GM18519 (cell line): ENCODE measurements at regions not wholly inside any gene's neighbourhood (a gene's known extent, or its start where the extent isn't known, plus 50 kb on each side); places are given as distances from the start of the nearest gene placed in this dataset.

ENCODE experiments used
- ATAC-seq: cut with Tn5 transposase; IDR thresholded peaks from one replicate; pipeline ENCODE4 v1.9.1; 2021; ENCODE audit warnings: mild to moderate bottlenecking, moderate library complexity; ENCODE audit not compliant: unreplicated experiment, low FRiP score

DNA sequence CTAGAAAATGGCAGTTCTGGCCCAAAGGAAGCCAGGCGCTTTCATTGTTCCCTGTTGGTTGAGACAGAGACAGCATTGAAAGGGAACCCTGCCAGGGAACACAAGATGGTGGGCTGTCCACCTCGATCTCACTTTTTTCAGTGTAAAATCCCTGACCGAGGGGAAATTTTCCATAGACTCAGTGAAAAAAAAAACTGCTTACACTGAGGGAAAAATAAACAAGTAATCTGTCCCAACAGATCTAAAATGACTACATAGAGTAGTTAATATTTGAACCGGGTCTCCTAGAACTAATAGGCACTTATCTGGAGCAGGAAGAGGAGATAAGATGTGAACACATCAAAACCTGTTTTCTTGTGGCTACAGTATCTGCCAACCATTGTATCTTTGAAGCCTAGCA, 763.4 kb upstream of the GOLIM4 start:
- ATAC-seq: no peak

DNA sequence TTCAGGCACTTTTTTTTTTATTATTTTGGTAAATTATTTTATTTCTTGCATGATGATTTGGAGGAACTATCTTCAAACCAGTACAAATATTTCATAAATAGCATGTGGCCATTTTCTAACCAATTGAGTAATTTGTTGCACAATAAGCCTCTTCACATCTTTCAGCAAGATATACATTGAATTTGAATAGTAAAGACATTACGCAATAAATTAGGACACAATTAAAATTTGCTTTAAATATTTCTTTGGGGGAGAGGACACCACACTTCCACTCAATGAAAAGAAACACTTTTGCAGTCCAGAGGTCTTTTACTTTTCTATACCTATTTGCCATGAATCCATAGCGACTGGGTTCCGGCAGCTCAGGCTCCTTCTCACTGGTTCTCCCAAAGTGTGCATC, 762.6 kb upstream of the GOLIM4 start:
- ATAC-seq: no peak

DNA sequence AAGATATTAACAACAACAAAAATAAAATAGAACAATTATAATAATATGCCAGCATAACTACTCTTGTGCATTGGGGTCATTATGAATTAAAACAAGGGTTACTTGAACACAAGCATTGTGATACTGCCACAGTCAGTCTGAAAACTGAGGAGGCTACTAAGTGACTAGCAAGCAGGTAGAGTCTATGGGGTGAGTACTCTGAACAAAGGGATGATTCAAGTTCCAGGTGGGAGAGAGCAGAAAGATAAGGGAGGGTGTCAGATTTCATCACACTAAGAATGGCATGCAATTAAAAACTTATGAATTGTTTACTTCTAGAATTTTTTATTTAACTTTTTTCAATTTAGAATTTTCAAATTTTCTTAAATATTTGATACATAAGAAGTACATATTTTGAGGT, 754.4 kb upstream of the GOLIM4 start:
- ATAC-seq: no peak

DNA sequence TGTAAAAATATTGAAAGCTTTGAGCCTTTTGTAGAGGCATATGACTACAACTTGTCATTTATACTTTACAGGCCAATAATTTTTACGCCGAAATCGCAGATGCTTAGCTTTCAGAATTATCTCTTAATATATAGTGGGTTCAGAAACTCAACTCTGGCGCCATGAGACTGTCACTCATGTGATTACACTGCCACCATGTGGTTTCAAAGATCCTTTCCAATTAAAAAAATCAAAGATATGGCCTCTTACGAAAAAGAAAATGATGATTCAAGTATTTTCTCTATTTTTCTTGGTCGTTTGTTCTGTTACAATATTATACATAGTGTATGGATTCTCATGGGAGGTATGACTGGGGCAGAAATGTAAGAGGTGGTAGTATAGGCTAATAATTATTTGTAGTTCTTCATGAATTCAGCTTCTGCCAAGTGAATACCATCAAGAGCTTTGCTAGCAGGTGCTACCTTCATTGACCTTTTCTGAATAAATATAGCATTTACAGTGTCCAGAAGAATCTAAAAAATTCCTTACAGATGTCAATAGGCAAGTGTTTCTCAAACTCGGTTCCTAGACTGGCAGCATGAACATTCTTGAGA, 751.7 kb upstream of the GOLIM4 start:
- peak; percentile 71 for ATAC-seq

DNA sequence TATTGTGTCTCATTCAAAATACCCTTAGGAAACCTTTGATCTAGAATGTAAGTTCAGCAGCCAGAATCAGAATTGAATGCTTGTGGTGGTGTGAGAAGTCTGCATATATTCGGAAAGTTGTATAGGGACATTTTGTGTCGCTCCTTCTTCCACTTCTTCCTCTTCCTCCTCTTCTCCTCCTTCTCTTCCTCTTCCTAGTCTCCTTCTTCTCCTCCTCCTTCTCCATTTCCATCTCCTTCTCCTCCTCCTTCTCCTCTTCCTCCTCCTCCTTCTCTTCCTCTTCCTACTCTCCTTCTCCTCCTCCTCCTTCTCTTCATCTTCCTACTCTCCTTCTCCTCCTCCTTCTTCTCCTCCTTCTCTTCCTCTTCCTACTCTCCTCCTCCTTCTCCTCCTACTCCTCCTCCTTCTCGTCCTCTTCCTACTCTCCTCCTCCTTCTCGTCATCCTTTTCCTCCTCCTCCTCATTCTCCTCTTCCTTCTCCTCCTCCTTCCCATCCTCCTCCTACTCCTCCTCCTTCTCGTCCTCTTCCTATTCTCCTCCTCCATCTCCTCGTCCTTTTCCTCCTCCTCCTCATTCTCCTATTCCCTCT, 749.3 kb upstream of the GOLIM4 start:
- ATAC-seq: no peak

DNA sequence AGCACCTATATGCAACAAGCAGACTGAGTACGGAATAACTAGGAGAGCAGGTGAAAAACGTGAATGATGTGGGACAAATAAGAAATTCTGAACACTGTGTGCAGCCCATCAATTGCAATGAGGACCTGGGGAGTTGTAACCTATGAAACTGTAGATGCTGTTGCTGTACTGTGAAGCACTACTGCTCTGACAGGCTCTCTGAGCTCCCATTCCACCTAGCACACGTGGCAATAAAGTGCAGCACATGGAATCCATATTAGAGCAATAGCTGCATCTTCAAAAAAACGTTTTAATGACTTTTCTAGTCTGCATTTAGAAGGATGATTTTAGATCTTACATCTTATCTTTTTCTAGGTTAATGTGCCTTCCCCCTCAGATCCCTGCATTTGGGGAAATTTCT, 748.7 kb upstream of the GOLIM4 start:
- no peak for ATAC-seq

DNA sequence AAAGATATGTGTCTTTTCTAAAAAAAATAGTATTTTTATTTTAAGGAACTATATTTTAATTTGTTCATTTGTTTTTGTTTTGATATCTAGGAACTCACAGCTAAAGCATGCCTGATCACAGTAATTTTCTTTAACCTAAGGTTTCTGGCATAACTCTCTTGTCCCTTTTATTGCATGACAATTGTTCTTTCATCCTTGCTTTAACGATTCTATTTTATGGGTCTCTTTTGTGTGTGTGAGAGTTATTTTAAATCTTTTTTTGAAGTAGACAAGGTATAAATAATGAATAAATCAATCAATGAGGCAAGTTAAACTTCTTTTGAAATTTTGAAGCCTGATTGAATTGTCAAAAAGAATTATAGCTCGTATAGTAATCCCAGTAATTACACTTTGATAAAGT, 747.8 kb upstream of the GOLIM4 start:
- ATAC-seq: no peak

DNA sequence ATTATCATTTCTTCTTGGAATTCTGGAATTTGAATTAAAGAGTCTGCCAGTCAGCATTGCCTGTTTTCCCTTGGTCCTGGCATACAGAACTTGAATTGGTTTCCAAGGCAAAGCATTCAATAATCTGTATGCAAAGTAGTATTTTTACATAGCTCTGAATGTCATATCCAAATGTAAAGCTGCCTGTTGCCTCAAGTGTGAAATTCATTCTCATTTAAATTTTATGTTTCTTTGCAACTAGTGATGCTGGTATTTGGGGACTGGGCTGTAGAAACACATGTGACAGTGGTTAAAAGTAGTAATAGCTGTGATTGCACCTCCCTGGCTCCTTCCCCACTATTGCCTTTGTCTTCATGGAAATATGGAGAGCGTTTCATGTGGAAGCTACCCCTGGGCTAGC, 743.9 kb upstream of the GOLIM4 start:
- ATAC-seq: no peak

DNA sequence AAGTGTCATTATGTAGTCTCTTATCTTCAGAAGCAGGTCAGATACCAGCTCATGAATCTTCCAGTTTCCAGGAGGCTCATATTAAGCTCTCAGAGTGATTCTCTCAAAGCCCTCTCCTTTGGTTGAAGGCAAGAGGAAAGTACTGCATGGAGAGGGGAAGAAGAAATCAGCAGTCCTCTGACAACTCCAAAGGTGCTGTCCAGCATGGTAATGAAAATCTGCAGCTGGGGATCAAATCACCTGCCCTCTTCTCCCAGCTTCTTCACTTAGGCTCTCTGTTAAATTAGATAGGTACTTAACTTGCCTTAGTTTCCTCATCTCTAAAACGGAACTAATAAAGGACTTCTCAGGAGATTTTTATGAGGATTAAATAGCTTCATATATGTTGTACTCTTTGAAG, 738.8 kb upstream of the GOLIM4 start:
- ATAC-seq: no peak

DNA sequence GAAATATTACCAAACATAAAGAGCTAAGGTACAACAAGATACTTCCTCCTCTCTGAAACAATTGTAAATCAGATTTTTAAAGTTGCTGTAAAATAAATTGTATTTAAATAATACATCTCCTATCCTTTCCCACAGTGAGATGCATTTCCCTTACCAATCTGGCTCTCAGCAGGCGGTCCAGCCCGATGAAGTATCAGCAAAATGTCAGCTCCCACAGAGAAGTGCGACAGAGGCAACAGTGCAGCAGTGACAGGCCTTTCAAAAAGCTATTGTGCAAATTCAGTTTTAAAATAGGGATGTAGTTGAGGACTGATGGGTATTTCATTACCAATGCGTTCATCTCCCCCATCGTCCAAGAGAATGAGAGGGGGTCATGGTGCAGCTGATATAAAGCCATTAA, 733.2 kb upstream of the GOLIM4 start:
- ATAC-seq: no peak

DNA sequence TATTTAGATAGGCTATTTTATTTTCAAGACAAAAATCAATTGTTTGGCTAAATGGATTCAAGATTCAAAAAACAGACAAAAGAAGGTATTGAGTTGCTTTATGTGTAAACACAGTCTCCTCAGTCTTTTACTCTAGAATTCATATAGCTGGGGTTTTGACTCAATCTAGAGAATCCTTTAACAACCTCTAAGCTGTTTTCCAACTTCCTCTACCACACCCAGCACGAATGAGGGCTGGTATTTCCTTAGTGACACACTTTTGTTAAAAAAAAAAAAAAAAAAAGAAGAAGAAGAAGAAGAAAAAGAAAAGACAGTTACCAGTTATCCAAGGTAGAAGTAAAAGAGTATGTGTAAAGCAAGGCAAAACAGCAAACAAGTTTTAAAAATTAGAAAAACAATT, 732.8 kb upstream of the GOLIM4 start:
- ATAC-seq: no peak

DNA sequence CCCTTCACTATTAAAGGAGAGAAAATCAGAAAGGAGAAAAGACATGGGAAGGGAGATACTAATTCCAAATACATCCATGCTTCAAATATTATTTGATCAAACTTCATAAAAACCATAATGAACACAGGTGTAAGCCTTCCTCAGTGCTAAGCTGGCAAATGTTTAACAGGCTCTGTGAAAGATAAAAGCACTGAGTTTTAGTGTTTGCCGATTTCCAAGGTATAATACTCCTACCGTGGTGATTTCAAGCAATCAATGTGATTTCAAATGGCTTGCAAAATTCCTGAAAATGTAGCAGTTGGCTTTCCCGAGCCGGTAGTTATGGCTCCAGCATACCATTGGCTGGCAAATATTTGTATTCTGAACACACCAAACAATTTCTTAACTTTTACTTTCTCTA, 732.3 kb upstream of the GOLIM4 start:
- no peak for ATAC-seq

DNA sequence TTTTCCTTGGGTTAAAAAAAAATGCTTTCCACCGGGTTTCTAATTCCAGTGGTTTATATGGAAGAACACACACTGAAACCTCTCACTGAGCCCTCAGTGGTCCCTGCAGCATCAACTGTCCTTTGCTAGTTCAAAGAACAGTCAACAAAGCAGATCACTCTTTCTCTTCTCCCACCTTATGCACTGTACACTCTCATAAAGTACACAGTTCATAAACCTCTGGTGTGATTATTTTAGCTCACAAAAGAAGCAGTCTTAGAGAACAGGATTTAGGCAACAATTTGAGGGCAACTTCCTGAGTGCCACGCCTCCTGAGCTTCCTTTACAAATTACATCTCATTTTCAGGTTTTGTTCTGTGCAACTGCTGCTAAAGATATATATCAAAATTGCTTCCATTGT, 728.4 kb upstream of the GOLIM4 start:
- no peak for ATAC-seq

DNA sequence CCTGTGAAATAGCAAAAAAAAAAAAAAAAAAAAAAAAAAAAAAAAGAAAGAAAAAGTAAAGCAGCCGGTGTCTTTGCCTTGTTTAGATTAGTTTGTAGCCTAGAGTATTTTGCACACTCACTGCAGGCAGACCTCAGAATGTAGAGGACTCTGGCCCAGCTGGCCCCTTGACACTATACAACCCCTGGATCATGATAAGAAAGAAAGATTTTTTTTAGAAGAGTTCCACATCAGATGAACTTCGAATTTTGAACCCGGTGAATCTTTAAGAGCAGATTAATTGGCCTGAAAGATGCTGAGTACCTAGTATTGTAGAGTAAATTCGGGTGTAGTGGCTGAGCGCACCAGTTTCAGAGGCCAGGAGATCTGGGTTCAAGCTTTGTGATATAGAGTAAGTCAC, 727.7 kb upstream of the GOLIM4 start:
- ATAC-seq: no peak

DNA sequence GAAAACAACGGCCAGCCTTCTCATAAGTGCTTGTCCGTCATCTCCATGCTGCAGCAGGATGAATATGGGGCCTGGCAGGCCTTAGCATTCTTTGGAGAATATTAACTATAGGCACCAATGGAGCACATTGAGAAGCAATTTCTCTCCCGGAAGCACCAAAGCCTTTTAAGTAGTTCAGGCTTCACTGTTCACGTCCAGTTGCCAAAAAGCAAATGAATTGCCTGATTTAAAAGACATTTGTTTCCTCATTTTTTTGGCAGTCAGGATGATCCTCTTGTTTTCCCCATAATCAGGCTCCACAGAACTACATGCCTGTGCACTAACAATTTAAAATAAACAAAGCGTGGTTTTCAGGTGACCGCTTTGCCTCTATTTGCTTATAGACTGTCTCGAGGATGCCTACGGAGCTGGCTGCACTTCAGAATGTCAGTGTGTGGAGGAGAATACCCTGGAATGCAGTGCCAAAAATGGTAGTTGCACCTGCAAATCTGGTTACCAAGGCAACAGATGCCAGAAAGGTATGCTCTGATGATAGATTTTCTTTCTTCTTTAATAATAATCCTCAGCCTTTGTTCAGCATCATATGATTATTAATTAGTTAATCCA, 725.2 kb upstream of the GOLIM4 start:
- ATAC-seq: no peak

DNA sequence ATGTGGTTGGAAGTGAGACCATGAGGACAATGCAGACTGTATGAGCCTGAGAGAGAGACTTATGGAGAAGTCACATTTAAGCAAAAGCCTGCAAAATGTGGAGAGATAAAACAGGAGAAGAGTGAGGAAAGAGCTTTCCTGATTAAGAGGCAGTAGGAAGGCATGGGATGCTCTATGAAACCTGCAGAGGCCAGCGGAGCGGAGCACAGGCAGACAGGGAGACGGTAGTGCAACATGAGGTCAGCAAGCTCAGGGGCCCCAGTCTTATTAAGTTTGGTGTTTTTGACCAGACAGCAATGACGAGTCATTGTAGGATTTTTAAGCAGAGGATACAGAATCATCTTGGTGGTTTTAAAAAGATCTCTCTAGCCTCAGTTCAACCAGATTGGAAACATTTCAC, 721.5 kb upstream of the GOLIM4 start:
- ATAC-seq: no peak

DNA sequence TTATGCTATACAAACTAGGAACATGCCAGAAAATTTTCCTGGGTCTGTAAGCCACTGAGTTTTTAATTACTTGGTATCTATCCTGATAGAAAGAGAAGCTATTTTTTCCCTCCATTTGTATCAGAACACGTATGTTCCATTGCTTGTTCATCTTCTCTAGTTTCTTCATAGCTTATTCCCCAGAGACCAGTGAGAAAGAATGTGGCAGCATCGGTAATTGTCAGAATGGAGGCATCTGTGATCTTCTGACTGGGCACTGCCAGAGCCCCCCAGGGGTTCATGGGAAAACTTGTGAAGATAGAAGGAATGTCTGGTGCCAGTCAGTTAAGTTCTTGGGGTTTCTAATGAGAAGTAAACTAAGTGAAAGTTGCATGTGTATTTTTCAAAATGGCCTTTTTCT, 720.2 kb upstream of the GOLIM4 start:
- ATAC-seq: no peak

DNA sequence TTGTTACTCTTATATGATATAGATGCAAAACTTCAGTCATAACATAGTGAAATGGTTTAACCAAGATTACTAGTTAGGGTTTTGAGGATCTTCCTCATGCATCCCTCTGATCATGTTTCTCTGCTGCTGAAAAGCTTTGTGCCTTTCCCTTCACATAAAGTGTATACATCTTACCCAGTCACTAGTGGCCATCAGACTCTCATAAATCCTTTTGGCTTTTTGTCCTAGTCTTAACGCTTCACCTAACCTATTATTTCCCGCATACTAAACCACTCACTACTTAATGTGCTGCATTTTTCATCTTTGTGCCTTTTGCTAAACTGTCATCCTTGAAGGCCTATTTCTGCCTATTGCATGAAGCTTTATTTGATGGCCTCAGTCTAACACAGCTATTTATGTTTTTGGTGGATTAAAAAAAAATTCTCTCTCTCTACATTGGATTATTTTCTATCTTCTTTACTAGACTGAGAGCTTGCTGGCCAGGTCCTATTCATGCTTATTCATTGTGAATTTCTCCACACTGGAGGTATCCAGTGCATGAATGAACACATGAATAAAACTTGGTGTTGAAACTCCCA, 717.6 kb upstream of the GOLIM4 start:
- ATAC-seq: no peak

DNA sequence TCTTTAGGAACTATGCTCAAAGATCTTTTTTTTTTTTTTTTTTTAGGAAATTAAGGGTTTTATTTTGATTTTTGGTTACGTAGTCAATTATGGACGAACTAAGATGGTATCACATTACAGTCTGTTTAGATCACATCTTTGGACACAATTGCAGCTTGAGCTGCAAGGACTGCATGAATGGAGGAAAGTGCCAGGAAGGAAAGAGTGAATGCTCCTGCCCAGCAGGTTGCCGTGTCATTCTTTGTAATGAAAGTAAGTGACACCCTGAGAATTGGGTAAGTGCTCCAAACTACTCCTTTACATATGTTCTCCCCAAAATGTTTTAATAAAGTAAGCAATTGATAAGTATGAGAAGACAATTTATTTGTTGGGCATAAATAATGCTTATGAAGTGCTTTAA, 716.5 kb upstream of the GOLIM4 start:
- no peak for ATAC-seq

DNA sequence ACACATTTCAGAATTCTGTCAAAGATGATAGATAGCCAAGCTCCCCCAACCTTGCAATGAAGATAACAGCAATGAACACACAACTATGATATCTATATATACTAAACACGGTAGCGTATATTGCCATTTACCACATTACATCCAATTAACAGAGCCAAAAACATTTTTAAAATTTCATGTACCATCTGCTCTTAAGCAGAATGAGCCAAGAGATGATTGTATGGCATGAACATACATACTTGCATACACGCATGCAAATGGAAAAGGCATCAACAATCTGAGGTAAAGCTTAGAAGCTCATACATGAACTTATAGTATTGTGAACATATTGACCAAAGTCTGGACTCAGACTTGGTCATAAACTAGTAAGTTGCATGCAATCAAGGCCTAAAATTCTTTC, 712.9 kb upstream of the GOLIM4 start:
- ATAC-seq: no peak

DNA sequence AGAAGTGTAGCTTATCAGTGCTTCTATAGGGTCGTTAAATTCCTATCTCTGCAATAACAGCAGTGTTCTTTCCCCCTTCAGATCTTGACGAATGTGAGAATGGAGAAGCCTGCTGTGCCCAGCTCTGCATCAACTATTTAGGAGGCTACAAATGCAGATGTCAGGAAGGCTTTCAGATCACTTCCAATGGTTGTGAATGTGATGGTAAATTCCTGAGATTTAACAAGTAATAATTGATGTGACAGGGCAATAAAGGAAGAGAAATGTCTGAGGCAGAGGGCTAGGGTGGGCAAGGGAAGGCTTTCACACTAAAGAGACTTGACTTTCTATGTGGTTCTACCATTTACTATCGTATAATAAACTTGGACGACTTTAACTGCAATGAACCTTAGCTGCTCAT, 711.7 kb upstream of the GOLIM4 start:
- ATAC-seq: no peak

DNA sequence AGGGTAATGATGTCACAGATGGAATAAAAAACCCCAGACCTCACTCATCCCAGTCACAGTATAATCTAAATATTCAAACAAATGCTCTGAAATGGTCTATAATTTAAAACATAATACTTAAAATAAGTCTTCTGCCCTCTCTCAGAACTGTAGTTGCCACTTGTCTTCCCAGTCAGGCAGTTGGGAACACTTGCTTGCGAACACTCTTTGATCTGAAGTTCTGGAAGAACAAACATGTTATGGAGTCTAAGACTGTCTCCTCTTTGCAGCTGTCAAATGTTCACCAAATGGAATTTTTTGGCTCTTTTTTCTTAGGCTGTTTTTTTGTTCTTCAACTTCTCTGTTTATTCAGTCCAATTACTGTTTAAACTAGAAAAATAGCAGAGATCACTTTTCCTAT, 711.1 kb upstream of the GOLIM4 start:
- no peak for ATAC-seq
